ENCODE measurements at regions not wholly inside any gene's neighbourhood (a gene's known extent, or its start where the extent isn't known, plus 50 kb on each side); places are given as distances from the start of the nearest gene placed in this dataset.

- TF ChIP-seq ATF7-NPFF (CRISPR knock-in tag; IDR thresholded peaks at IDR 0.05; ENCODE audit: low read depth) (no peak), ZNF280D (CRISPR knock-in tag; IDR thresholded peaks at IDR 0.05) (no peak), KLF16 (CRISPR knock-in tag; IDR thresholded peaks at IDR 0.05) (no peak), RXRA (CRISPR knock-in tag; IDR thresholded peaks at IDR 0.05) (no peak), FOXJ3 (CRISPR knock-in tag; IDR thresholded peaks at IDR 0.05; ENCODE audit: borderline replicate concordance) (no peak), KDM5A (IDR thresholded peaks at IDR 0.05; ENCODE audit: borderline replicate concordance, low read length) (no peak), IKZF1 (IDR thresholded peaks at IDR 0.05) (no peak), CTCF (CRISPR knock-in tag; IDR thresholded peaks at IDR 0.05) (no peak), ZBTB20 (CRISPR knock-in tag; IDR thresholded peaks at IDR 0.05; ENCODE audit: borderline replicate concordance, low read depth) (no peak)
Measured at GRCh38 chr4:45580334-45580733, 543.5 kb downstream of the GABRG1 start.

Data from HepG2 (cell line).